SK-N-SH (cell line): ENCODE measurements at regions not wholly inside any gene's neighbourhood (a gene's known extent, or its start where the extent isn't known, plus 50 kb on each side); places are given as distances from the start of the nearest gene placed in this dataset.

ENCODE experiments used
- CTCF ChIA-PET: fragments of 300-600, 350-600 bp; formaldehyde crosslinking; extraction: SDS; loops from one replicate; lab custom pipeline; 2021; lab: Yijun Ruan, JAX
- POLR2A ChIA-PET: fragments of 350-600 bp; sonication (Branson Sonifier 250); formaldehyde crosslinking; extraction: SDS; loops from one replicate; lab custom pipeline; 2020; ENCODE audit warnings: antibody characterized with exemption, inconsistent platforms; lab: Yijun Ruan, JAX
- DNase-seq: peaks from one replicate; pipeline ENCODE4 v3.0.0; 2012
- H2AFZ ChIP-seq: fragments of 200-600 bp; sonication (generic); 2 replicates; pipeline ENCODE4 v1.8.1; 2016; ENCODE audit warnings: antibody characterized with exemption, mild to moderate bottlenecking, low read depth
- H3F3A ChIP-seq: fragments of 200-600 bp; sonication (generic); replicated peaks from 2 replicates; pipeline ENCODE3; 2016; ENCODE audit warnings: antibody characterized with exemption, mild to moderate bottlenecking; ENCODE audit not compliant: insufficient read depth
- H3K27ac ChIP-seq, 2 experiments: fragments of 200-500 bp in 1 of 2; fragments of 200-600 bp in 1 of 2; sonication (Bioruptor generic) in 1 of 2; sonication (generic), shearing (Covaris generic) in 1 of 2; 2 replicates each; pipeline versions ENCODE4 v1.5.1 to v1.6.1; 2014 to 2016; ENCODE audit warnings: low read depth in 2 of 2, inconsistent platforms in 1 of 2, low read length in 1 of 2, mild to moderate bottlenecking in 1 of 2, mixed read lengths in 1 of 2
- H3K27me3 ChIP-seq: fragments of 200-600 bp; sonication (generic), shearing (Covaris generic); 2 replicates; pipeline ENCODE4 v1.6.1; 2016; ENCODE audit warnings: mixed run types; ENCODE audit not compliant: insufficient read depth
- H3K36me3 ChIP-seq, 2 experiments: fragments of 200-500 bp in 1 of 2; fragments of 200-600 bp in 1 of 2; sonication (Bioruptor generic) in 1 of 2; sonication (generic) in 1 of 2; replicated peaks in 1 of 2; 2 replicates each; pipeline versions ENCODE3 to v1.5.1; 2014 to 2016; ENCODE audit warnings: low read length in 1 of 2, mild to moderate bottlenecking in 1 of 2; ENCODE audit not compliant: insufficient read depth in 2 of 2, control insufficient read depth in 1 of 2
- H3K4me1 ChIP-seq, 2 experiments: fragments of 200-500 bp in 1 of 2; fragments of 200-600 bp in 1 of 2; sonication (Bioruptor generic) in 1 of 2; sonication (generic), shearing (Covaris generic) in 1 of 2; 2 replicates each; pipeline versions ENCODE4 v1.5.1 to v1.6.1; 2014 to 2016; ENCODE audit warnings: low read depth in 1 of 2, low read length in 1 of 2, mixed run types in 1 of 2; ENCODE audit not compliant: insufficient read depth in 2 of 2, control insufficient read depth in 1 of 2
- H3K4me2 ChIP-seq: fragments of 200-600 bp; sonication (generic), shearing (Covaris generic); 2 replicates; pipeline ENCODE4 v1.6.1; 2017; ENCODE audit warnings: mixed run types
- H3K4me3 ChIP-seq, 2 experiments: fragments of 200-500 bp in 1 of 2; fragments of 200-600 bp in 1 of 2; sonication (Bioruptor generic) in 1 of 2; sonication (generic), shearing (Covaris generic) in 1 of 2; 2 replicates each; pipeline versions ENCODE4 v1.5.1 to v1.8.1; 2014 to 2016; ENCODE audit warnings: low read depth in 2 of 2, inconsistent platforms in 1 of 2, low read length in 1 of 2, mild to moderate bottlenecking in 1 of 2, mixed read lengths in 1 of 2, moderate library complexity in 1 of 2
- H3K79me2 ChIP-seq: fragments of 200-600 bp; sonication (generic); 2 replicates; pipeline ENCODE4 v1.8.1; 2017; ENCODE audit warnings: mild to moderate bottlenecking; ENCODE audit not compliant: insufficient read depth
- H3K9ac ChIP-seq: fragments of 200-600 bp; sonication (generic); 2 replicates; pipeline ENCODE4 v1.6.1; 2017; ENCODE audit warnings: mixed run types
- H3K9me2 ChIP-seq: fragments of 200-600 bp; sonication (generic); 2 replicates; pipeline ENCODE4 v1.6.1; 2017; ENCODE audit warnings: mixed run types
- H3K9me3 ChIP-seq: fragments of 200-600 bp; sonication (generic); 2 replicates; pipeline ENCODE4 v1.6.1; 2017; ENCODE audit warnings: mixed run types, mild to moderate bottlenecking, moderate library complexity
- H4K20me1 ChIP-seq: fragments of 200-600 bp; sonication (generic); 2 replicates; pipeline ENCODE4 v1.6.1; 2017; ENCODE audit warnings: mild to moderate bottlenecking, mixed run types; ENCODE audit not compliant: insufficient read depth
- ELF1 ChIP-seq: IDR thresholded peaks from 2 replicates; pipeline ENCODE4 v1.4.0; 2012
- EP300 ChIP-seq, 2 experiments: IDR thresholded peaks; 2 replicates each; pipeline versions ENCODE4 v1.4.0 to v1.6.1; 2012; ENCODE audit warnings: borderline replicate concordance in 1 of 2, low read depth in 1 of 2, low read length in 1 of 2
- FOXJ3 ChIP-seq: sonication (generic); formaldehyde crosslinking; IDR thresholded peaks from 2 replicates; pipeline ENCODE4 v1.5.1; 2020; ENCODE audit warnings: mild to moderate bottlenecking, missing genetic modification reagents
- GATA2 ChIP-seq: sonication (generic); formaldehyde crosslinking; IDR thresholded peaks from 2 replicates; pipeline ENCODE4 v1.5.0; 2020; ENCODE audit warnings: mild to moderate bottlenecking, missing genetic modification reagents
- JUND ChIP-seq: IDR thresholded peaks from 2 replicates; pipeline ENCODE4 v1.4.0; 2012
- MEF2A ChIP-seq: IDR thresholded peaks from 2 replicates; pipeline ENCODE4 v1.4.0; 2012; ENCODE audit warnings: low read depth, borderline replicate concordance
- NFIC ChIP-seq: IDR thresholded peaks from 2 replicates; pipeline ENCODE4 v1.4.0; 2012; ENCODE audit warnings: borderline replicate concordance
- NRF1 ChIP-seq: IDR thresholded peaks from 2 replicates; pipeline ENCODE4 v1.6.1; 2012; ENCODE audit warnings: low read depth, mild to moderate bottlenecking, low read length
- POLR2AphosphoS5 ChIP-seq: IDR thresholded peaks from 2 replicates; pipeline ENCODE4 v1.6.1; 2012; ENCODE audit warnings: low read depth, low read length
- RFX5 ChIP-seq: IDR thresholded peaks from 2 replicates; pipeline ENCODE4 v1.6.1; 2012; ENCODE audit warnings: mild to moderate bottlenecking, improper control_type of control experiment, low read length
- RXRA ChIP-seq: IDR thresholded peaks from 2 replicates; pipeline ENCODE4 v1.4.0; 2012; ENCODE audit warnings: low read depth, mild to moderate bottlenecking, borderline replicate concordance
- SMC3 ChIP-seq: IDR thresholded peaks from 2 replicates; pipeline ENCODE4 v1.6.1; 2012; ENCODE audit warnings: low read depth, low read length, improper control_type of control experiment
- TEAD4 ChIP-seq: IDR thresholded peaks from 2 replicates; pipeline ENCODE4 v1.4.0; 2012; ENCODE audit warnings: mild to moderate bottlenecking, borderline replicate concordance; ENCODE audit not compliant: insufficient read depth
- YY1 ChIP-seq: IDR thresholded peaks from 2 replicates; pipeline ENCODE4 v1.4.0; 2012; ENCODE audit warnings: low read depth, mild to moderate bottlenecking
- WGBS: methylation state at CpG from one replicate; pipeline ENCODE4 v1.1.6; 2017; ENCODE audit warnings: low lambda C conversion rate; 5-methylcytosine and 5-hydroxymethylcytosine counted together
- TF ChIP-seq, protein P1 (sequence below): fragments of 200-600 bp; sonication (generic); IDR thresholded peaks from 2 replicates; pipeline ENCODE4 v1.6.1; 2017; ENCODE audit warnings: antibody characterized with exemption, mild to moderate bottlenecking, moderate library complexity
- TF ChIP-seq, protein P2 (sequence below): IDR thresholded peaks from 2 replicates; pipeline ENCODE4 v1.6.1; 2012; ENCODE audit warnings: mild to moderate bottlenecking, low read depth, low read length, moderate library complexity
- TF ChIP-seq, protein P3 (sequence below): IDR thresholded peaks from 2 replicates; pipeline ENCODE4 v1.4.0; 2012; ENCODE audit warnings: low read depth, borderline replicate concordance
- TF ChIP-seq, protein P4 (sequence below): IDR thresholded peaks from 2 replicates; pipeline ENCODE4; 2012

DNA sequence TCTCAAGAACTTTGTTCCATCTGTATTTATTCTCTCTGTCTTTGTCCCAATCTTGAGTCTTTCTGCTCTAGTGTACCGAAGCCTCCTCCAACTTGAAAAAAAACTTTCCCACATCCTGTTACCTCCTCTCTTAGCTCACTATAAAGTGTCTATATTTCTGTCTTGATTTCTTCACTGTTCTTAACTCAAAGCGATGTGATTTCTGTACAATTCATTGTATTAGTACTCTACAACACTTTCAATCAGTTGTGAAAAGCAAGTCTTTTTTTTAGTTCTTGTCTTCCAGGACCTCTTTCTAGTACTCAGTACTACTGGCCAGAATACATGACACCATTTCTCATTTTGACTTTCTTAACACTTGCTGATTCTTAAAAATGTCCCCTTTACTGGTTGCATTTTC lies 353.5 kb upstream of the SATB1 start:
- Histone ChIP-seq H3K27me3 (no peaks in the 10 kb centered on the region), H2AFZ (no peak overlapping the region), H3K27ac (no peak overlapping the region), H3K9me2 (no peaks in the 10 kb centered on the region), H3K9me3 (no peaks in the 10 kb centered on the region), H4K20me1 (no peaks in the 10 kb centered on the region), H3K79me2 (no peaks in the 10 kb centered on the region), H3K36me3 (no peaks in the 10 kb centered on the region), H3K4me3 (no peak overlapping the region), H3K4me1 (no peaks in the 10 kb centered on the region), H3K9ac (no peak overlapping the region), H3F3A (no peaks in the 10 kb centered on the region), H3K4me2 (no peak overlapping the region)
- TF ChIP-seq RFX5: no peak
- DNase-seq: no peak
- ChIA-PET CTCF (no interaction called here), POLR2A (interaction anchor here (0.5 kb wide), 1 partner anchor 12 kb away, joined by 3 read pairs; no protein-coding TSS in a partner anchor)
- 42% methylated on average over 2 of the region's 2 CpGs for WGBS

DNA sequence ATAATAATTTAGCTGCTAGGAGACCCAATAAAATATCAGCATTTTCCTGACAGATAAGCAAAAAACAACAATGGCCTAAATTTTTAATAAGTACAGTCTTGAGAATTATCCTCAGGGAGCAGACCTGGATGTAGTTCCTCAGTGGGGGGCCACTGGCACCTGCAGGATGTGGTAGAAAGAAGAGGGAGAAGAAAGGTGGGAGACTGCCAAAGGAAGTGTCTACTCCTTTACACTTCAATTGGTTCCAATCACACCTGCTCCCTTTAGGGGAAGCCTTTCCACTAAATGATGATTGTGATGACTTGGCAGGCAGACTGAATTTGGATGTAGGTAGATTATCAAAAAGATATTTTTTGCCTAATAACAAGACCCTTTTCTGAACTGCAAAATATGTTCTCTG lies 353.0 kb upstream of the SATB1 start:
- TF ChIP-seq RXRA (no peak), POLR2AphosphoS5 (no peak), ELF1 (no peak), NRF1 (no peak), SMC3 (no peak), JUND (no peak), FOXJ3 (CRISPR knock-in tag) (no peak), EP300 (IDR thresholded peaks at IDR 0.05; ENCODE audit: borderline replicate concordance in 1 of 2, low read depth in 1 of 2, low read length in 1 of 2) (no peak), NFIC (no peak), TEAD4 (no peak), YY1 (no peak), GATA2 (CRISPR knock-in tag) (no peak), MEF2A (no peak)
- TF ChIP-seq, protein P1, sequence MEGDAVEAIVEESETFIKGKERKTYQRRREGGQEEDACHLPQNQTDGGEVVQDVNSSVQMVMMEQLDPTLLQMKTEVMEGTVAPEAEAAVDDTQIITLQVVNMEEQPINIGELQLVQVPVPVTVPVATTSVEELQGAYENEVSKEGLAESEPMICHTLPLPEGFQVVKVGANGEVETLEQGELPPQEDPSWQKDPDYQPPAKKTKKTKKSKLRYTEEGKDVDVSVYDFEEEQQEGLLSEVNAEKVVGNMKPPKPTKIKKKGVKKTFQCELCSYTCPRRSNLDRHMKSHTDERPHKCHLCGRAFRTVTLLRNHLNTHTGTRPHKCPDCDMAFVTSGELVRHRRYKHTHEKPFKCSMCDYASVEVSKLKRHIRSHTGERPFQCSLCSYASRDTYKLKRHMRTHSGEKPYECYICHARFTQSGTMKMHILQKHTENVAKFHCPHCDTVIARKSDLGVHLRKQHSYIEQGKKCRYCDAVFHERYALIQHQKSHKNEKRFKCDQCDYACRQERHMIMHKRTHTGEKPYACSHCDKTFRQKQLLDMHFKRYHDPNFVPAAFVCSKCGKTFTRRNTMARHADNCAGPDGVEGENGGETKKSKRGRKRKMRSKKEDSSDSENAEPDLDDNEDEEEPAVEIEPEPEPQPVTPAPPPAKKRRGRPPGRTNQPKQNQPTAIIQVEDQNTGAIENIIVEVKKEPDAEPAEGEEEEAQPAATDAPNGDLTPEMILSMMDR: no peak
- TF ChIP-seq, protein P2, sequence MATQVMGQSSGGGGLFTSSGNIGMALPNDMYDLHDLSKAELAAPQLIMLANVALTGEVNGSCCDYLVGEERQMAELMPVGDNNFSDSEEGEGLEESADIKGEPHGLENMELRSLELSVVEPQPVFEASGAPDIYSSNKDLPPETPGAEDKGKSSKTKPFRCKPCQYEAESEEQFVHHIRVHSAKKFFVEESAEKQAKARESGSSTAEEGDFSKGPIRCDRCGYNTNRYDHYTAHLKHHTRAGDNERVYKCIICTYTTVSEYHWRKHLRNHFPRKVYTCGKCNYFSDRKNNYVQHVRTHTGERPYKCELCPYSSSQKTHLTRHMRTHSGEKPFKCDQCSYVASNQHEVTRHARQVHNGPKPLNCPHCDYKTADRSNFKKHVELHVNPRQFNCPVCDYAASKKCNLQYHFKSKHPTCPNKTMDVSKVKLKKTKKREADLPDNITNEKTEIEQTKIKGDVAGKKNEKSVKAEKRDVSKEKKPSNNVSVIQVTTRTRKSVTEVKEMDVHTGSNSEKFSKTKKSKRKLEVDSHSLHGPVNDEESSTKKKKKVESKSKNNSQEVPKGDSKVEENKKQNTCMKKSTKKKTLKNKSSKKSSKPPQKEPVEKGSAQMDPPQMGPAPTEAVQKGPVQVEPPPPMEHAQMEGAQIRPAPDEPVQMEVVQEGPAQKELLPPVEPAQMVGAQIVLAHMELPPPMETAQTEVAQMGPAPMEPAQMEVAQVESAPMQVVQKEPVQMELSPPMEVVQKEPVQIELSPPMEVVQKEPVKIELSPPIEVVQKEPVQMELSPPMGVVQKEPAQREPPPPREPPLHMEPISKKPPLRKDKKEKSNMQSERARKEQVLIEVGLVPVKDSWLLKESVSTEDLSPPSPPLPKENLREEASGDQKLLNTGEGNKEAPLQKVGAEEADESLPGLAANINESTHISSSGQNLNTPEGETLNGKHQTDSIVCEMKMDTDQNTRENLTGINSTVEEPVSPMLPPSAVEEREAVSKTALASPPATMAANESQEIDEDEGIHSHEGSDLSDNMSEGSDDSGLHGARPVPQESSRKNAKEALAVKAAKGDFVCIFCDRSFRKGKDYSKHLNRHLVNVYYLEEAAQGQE: no peak
- TF ChIP-seq, protein P3, sequence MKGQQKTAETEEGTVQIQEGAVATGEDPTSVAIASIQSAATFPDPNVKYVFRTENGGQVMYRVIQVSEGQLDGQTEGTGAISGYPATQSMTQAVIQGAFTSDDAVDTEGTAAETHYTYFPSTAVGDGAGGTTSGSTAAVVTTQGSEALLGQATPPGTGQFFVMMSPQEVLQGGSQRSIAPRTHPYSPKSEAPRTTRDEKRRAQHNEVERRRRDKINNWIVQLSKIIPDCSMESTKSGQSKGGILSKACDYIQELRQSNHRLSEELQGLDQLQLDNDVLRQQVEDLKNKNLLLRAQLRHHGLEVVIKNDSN: no peak
- TF ChIP-seq, protein P4, sequence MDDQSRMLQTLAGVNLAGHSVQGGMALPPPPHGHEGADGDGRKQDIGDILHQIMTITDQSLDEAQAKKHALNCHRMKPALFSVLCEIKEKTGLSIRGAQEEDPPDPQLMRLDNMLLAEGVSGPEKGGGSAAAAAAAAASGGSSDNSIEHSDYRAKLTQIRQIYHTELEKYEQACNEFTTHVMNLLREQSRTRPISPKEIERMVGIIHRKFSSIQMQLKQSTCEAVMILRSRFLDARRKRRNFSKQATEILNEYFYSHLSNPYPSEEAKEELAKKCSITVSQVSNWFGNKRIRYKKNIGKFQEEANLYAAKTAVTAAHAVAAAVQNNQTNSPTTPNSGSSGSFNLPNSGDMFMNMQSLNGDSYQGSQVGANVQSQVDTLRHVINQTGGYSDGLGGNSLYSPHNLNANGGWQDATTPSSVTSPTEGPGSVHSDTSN: no peak
- H3K4me1 ChIP-seq: no peaks in the 10 kb centered on the region
- H3K4me3 ChIP-seq: no peak overlapping the region
- POLR2A ChIA-PET: interaction anchor here (0.5 kb wide), 1 partner anchor 12 kb away, joined by 3 read pairs; no protein-coding TSS in a partner anchor
- no peaks in the 10 kb centered on the region for H3K9me3 ChIP-seq
- H3K9me2 ChIP-seq: no peaks in the 10 kb centered on the region
- DNase-seq: no peak
- H3K4me2 ChIP-seq: no peak overlapping the region
- H3F3A ChIP-seq: no peaks in the 10 kb centered on the region
- H3K36me3 ChIP-seq: no peaks in the 10 kb centered on the region
- H3K27ac ChIP-seq: no peak overlapping the region
- H3K9ac ChIP-seq: no peak overlapping the region
- H2AFZ ChIP-seq: no peak overlapping the region
- no peaks in the 10 kb centered on the region for H3K27me3 ChIP-seq
- no peaks in the 10 kb centered on the region for H4K20me1 ChIP-seq
- CTCF ChIA-PET: no interaction called here
- no peaks in the 10 kb centered on the region for H3K79me2 ChIP-seq
